Sigmoid colon (tissue), 6 donors: ENCODE measurements at regions not wholly inside any gene's neighbourhood (a gene's known extent, or its start where the extent isn't known, plus 50 kb on each side); places are given as distances from the start of the nearest gene placed in this dataset.

Experiments
- DNase-seq: peaks from one replicate; pipeline ENCODE4 v3.0.0-alpha.2; 2019
- H3K27ac ChIP-seq, 4 donors: fragments of 200-600 bp; sonication (generic); one replicate each; pipeline ENCODE4 v1.5.1; 2016 to 2019; ENCODE audit warnings: mild to moderate bottlenecking in 1 of 4
- H3K27me3 ChIP-seq, 3 donors: fragments of 200-600 bp; sonication (generic); one replicate each; pipeline ENCODE4 v1.5.1; 2019; ENCODE audit warnings: mild to moderate bottlenecking in 1 of 3
- H3K36me3 ChIP-seq, 4 donors: fragments of 200-600 bp; sonication (generic); one replicate each; pipeline ENCODE4 v1.5.1; 2016 to 2019
- H3K4me1 ChIP-seq, 4 donors: fragments of 200-600 bp; sonication (generic); one replicate each; pipeline ENCODE4 v1.5.1; 2017 to 2019
- H3K4me3 ChIP-seq, 4 donors: fragments of 200-600 bp; sonication (generic); one replicate each; pipeline ENCODE4 v1.5.1; 2017 to 2019; ENCODE audit warnings: mild to moderate bottlenecking in 2 of 4, moderate library complexity in 1 of 4
- H3K9me3 ChIP-seq, 4 donors: fragments of 200-600 bp in 3 of 4; sonication (generic) in 3 of 4; one replicate each; pipeline versions ENCODE4 v1.5.1 to v1.6.1; 2013 to 2019
- CTCF ChIP-seq, 4 experiments: fragments of 450-650 bp in 3 of 4; fragments of 200-600 bp in 1 of 4; IDR thresholded peaks; one replicate each; pipeline ENCODE4 v1.5.1; 2016 to 2019; ENCODE audit warnings: antibody characterized with exemption in 4 of 4, mild to moderate bottlenecking in 3 of 4, moderate library complexity in 2 of 4
- EP300 ChIP-seq, 4 donors: sonication (generic); formaldehyde crosslinking; IDR thresholded peaks; one replicate each; pipeline ENCODE4 v1.6.1; 2017; ENCODE audit warnings: antibody characterized with exemption in 4 of 4
- POLR2A ChIP-seq, 2 donors: fragments of 450-650 bp; IDR thresholded peaks; one replicate each; pipeline ENCODE4 v1.6.1; 2016; ENCODE audit warnings: antibody characterized with exemption in 2 of 2, mild to moderate bottlenecking in 2 of 2, moderate library complexity in 2 of 2
- POLR2AphosphoS5 ChIP-seq, 4 donors: sonication (generic); formaldehyde crosslinking; IDR thresholded peaks; one replicate each; pipeline ENCODE4 v1.6.1; 2017; ENCODE audit warnings: antibody characterized with exemption in 4 of 4
- WGBS, 2 donors: extraction: QIAGEN DNeasy Blood & Tissue Kit; methylation state at CpG; one replicate each; pipeline ENCODE4 v1.1.7; 2013; 5-methylcytosine and 5-hydroxymethylcytosine counted together
- intact Hi-C: fragments of 100-400 bp; cut with DNase I; formaldehyde crosslinking; loops from one replicate; pipeline ENCODE4 v1.15.1; 2023
- donor health status: healthy with polysubstance abuse.
- donor health status: healthy.

- no peak overlapping the region for H3K4me3 ChIP-seq
- H3K36me3 ChIP-seq, result no peaks in the 10 kb centered on the region
- H3K27me3 ChIP-seq, result no peaks in the 10 kb centered on the region
- DNase-seq, result no peak
- intact Hi-C loops, result no loop called here
- TF ChIP-seq POLR2A (IDR thresholded peaks at IDR 0.05), result no peak
- no peak for TF ChIP-seq POLR2AphosphoS5 (IDR thresholded peaks at IDR 0.05)
- no peak for TF ChIP-seq EP300 (IDR thresholded peaks at IDR 0.05)
- no peak for TF ChIP-seq CTCF (IDR thresholded peaks at IDR 0.05)
- no peak overlapping the region for H3K27ac ChIP-seq
- H3K4me1 ChIP-seq, result no peaks in the 10 kb centered on the region
- 43 to 78% methylated on average over 1 of the region's 1 CpG for WGBS, 2 donors
- no peaks in the 10 kb centered on the region for H3K9me3 ChIP-seq
Observed at GRCh38 chr4:171265190-171265818, 547.9 kb upstream of the GALNTL6 start.

- no peak for DNase-seq
- H3K4me1 ChIP-seq, result no peaks in the 10 kb centered on the region
- intact Hi-C loops, result no loop called here
- H3K27ac ChIP-seq, result no peak overlapping the region
- H3K27me3 ChIP-seq, result no peaks in the 10 kb centered on the region
- no peak overlapping the region for H3K4me3 ChIP-seq
- no peaks in the 10 kb centered on the region for H3K36me3 ChIP-seq
- WGBS, 2 donors, result 89 to 92% methylated on average over 3 of the region's 3 CpGs
- H3K9me3 ChIP-seq, result no peaks in the 10 kb centered on the region
- TF ChIP-seq POLR2A (IDR thresholded peaks at IDR 0.05), result no peak
- TF ChIP-seq EP300 (IDR thresholded peaks at IDR 0.05), result no peak
- TF ChIP-seq CTCF (IDR thresholded peaks at IDR 0.05), result no peak
- TF ChIP-seq POLR2AphosphoS5 (IDR thresholded peaks at IDR 0.05), result no peak
Observed at GRCh38 chr4:171256223-171256622, 557.0 kb upstream of the GALNTL6 start.

GRCh38 chr4:171246948-171247347 lies 566.3 kb upstream of the GALNTL6 start:
- Histone ChIP-seq H3K4me1 (no peaks in the 10 kb centered on the region), H3K9me3 (no peaks in the 10 kb centered on the region), H3K27ac (no peak overlapping the region), H3K4me3 (no peak overlapping the region), H3K27me3 (no peaks in the 10 kb centered on the region), H3K36me3 (no peaks in the 10 kb centered on the region)
- DNase-seq, result no peak
- TF ChIP-seq POLR2A (IDR thresholded peaks at IDR 0.05), result no peak
- TF ChIP-seq EP300 (IDR thresholded peaks at IDR 0.05), result no peak
- TF ChIP-seq POLR2AphosphoS5 (IDR thresholded peaks at IDR 0.05), result no peak
- no peak for TF ChIP-seq CTCF (IDR thresholded peaks at IDR 0.05)
- intact Hi-C loops, result no loop called here

GRCh38 chr4:171242831-171243230 lies 570.4 kb upstream of the GALNTL6 start:
- 86 to 89% methylated on average over 2 of the region's 2 CpGs for WGBS, 2 donors
- Histone ChIP-seq H3K36me3 (no peaks in the 10 kb centered on the region), H3K27ac (no peak overlapping the region), H3K4me3 (no peak overlapping the region), H3K9me3 (no peaks in the 10 kb centered on the region), H3K27me3 (no peaks in the 10 kb centered on the region), H3K4me1 (no peaks in the 10 kb centered on the region)
- no peak for TF ChIP-seq EP300 (IDR thresholded peaks at IDR 0.05)
- TF ChIP-seq POLR2A (IDR thresholded peaks at IDR 0.05), result no peak
- no peak for TF ChIP-seq POLR2AphosphoS5 (IDR thresholded peaks at IDR 0.05)
- DNase-seq, result no peak
- intact Hi-C loops, result no loop called here

GRCh38 chr4:171239196-171239595 lies 574.0 kb upstream of the GALNTL6 start:
- DNase-seq, result no peak
- H3K27ac ChIP-seq, result no peak overlapping the region
- WGBS, 2 donors, result 55 to 57% methylated on average over 1 of the region's 1 CpG
- intact Hi-C loops, result no loop called here
- TF ChIP-seq POLR2A (IDR thresholded peaks at IDR 0.05), result no peak
- no peak for TF ChIP-seq EP300 (IDR thresholded peaks at IDR 0.05)
- TF ChIP-seq CTCF (IDR thresholded peaks at IDR 0.05), result no peak
- TF ChIP-seq POLR2AphosphoS5 (IDR thresholded peaks at IDR 0.05), result no peak
- no peaks in the 10 kb centered on the region for H3K9me3 ChIP-seq
- H3K4me1 ChIP-seq, result no peaks in the 10 kb centered on the region
- H3K36me3 ChIP-seq, result no peaks in the 10 kb centered on the region
- H3K27me3 ChIP-seq, result no peaks in the 10 kb centered on the region
- no peak overlapping the region for H3K4me3 ChIP-seq
